Keratinocyte (primary cell): ENCODE measurements at regions not wholly inside any gene's neighbourhood (a gene's known extent, or its start where the extent isn't known, plus 50 kb on each side); places are given as distances from the start of the nearest gene placed in this dataset.

Experiments
- DNase-seq: peaks from one replicate; pipeline ENCODE4 v3.0.0-alpha.2; 2011; ENCODE audit warnings: low read depth, missing footprints, low spot score
- FAIRE-seq: peaks from 2 replicates; lab custom pipeline; 2011; peaks lifted over from hg19 to GRCh38; lab: Jason Lieb, UNC
- H2AFZ ChIP-seq: 2 replicates; pipeline ENCODE4 v1.6.0; 2012; ENCODE audit warnings: low read length, control low read depth, inconsistent platforms; ENCODE audit not compliant: control insufficient read depth
- H3K27ac ChIP-seq: 2 replicates; pipeline ENCODE4 v1.5.1; 2011; ENCODE audit warnings: low read length; ENCODE audit not compliant: control insufficient read depth, insufficient read depth
- H3K27me3 ChIP-seq: 3 replicates; pipeline ENCODE4 v1.6.0; 2011; ENCODE audit warnings: low read length; ENCODE audit not compliant: control insufficient read depth, insufficient read depth; ENCODE audit errors: extremely low read depth
- H3K36me3 ChIP-seq, 2 experiments: 2 replicates in 1 of 2; 3 replicates in 1 of 2; pipeline ENCODE4 v1.5.1; 2011; ENCODE audit warnings: low read length in 2 of 2, mild to moderate bottlenecking in 1 of 2; ENCODE audit not compliant: control insufficient read depth in 2 of 2, insufficient read depth in 2 of 2; ENCODE audit errors: extremely low read depth in 1 of 2
- H3K4me1 ChIP-seq: 3 replicates; pipeline ENCODE4 v1.5.1; 2011; ENCODE audit warnings: low read length; ENCODE audit not compliant: control insufficient read depth, insufficient read depth; ENCODE audit errors: extremely low read depth
- H3K4me2 ChIP-seq: 3 replicates; pipeline ENCODE4 v1.6.0; 2011; ENCODE audit warnings: low read depth, low read length; ENCODE audit not compliant: control insufficient read depth, insufficient read depth; ENCODE audit errors: extremely low read depth
- H3K4me3 ChIP-seq, 3 experiments: fragments of 200-600 bp in 1 of 3; sonication (generic) in 1 of 3; 2 replicates in 2 of 3; 3 replicates in 1 of 3; pipeline ENCODE4 v1.5.1; 2011 to 2016; ENCODE audit warnings: low read length in 3 of 3, mild to moderate bottlenecking in 3 of 3, control low read depth in 2 of 3, inconsistent platforms in 1 of 3, low read depth in 1 of 3, mixed read lengths in 1 of 3, mixed run types in 1 of 3, moderate library complexity in 1 of 3; ENCODE audit not compliant: control insufficient read depth in 2 of 3, insufficient read depth in 2 of 3; ENCODE audit errors: extremely low read depth in 1 of 3
- H3K79me2 ChIP-seq: 2 replicates; pipeline ENCODE4 v1.6.0; 2012; ENCODE audit warnings: low read length; ENCODE audit not compliant: control insufficient read depth, insufficient read depth
- H3K9ac ChIP-seq: 3 replicates; pipeline ENCODE4 v1.6.0; 2011; ENCODE audit warnings: low read length; ENCODE audit not compliant: control insufficient read depth, insufficient read depth; ENCODE audit errors: extremely low read depth
- H3K9me1 ChIP-seq: 3 replicates; pipeline ENCODE4 v1.6.0; 2011; ENCODE audit warnings: low read length; ENCODE audit not compliant: control insufficient read depth, insufficient read depth; ENCODE audit errors: extremely low read depth
- H3K9me3 ChIP-seq: 2 replicates; pipeline ENCODE4 v1.5.1; 2012; ENCODE audit warnings: low read depth, low read length; ENCODE audit not compliant: control insufficient read depth
- H4K20me1 ChIP-seq: 3 replicates; pipeline ENCODE4 v1.6.0; 2011; ENCODE audit warnings: low read length; ENCODE audit not compliant: control insufficient read depth, insufficient read depth; ENCODE audit errors: extremely low read depth
- EZH2 ChIP-seq: IDR thresholded peaks from one replicate; pipeline ENCODE4 v1.6.1; 2012; ENCODE audit warnings: inconsistent platforms, mild to moderate bottlenecking, low read length, moderate library complexity
- dilution Hi-C: fragments of 300-500 bp; cut with MboI; formaldehyde crosslinking; loops from one replicate; pipeline ENCODE4 v1.7.0; 2020; ENCODE audit warnings: low sequenced_read_pairs; ENCODE audit not compliant: extremely low pct_ligation_motif_present
- TF ChIP-seq, protein P1 (sequence below), 3 experiments: IDR thresholded peaks in 1 of 3; conservative IDR thresholded peaks in 1 of 3; optimal IDR thresholded peaks in 1 of 3; 2 replicates in 2 of 3; 3 replicates in 1 of 3; pipeline versions ENCODE3 to v1.5.1; 2011; ENCODE audit warnings: low read length in 3 of 3, mild to moderate bottlenecking in 3 of 3, moderate library complexity in 2 of 3, control low read depth in 1 of 3, inconsistent platforms in 1 of 3; ENCODE audit not compliant: insufficient read depth in 2 of 3; ENCODE audit errors: extremely low read depth in 1 of 3

DNA sequence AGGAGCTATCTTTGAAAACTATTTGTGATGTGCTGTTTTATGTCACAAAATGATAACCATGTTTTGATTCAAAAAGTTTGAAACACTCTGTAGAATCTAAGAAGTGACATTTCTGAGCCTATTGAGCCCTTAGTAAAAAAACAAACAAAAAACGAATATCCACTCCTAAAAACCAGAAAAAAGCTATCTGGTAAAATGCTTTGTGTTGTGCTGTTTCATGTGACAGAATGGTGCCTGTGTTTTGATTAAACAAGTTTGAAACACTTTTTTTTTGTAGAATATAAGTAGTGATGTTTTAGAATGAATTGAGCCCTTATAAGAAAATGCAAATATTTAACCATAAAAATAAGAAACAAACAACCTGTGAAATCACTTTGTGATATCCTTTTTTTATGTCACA is 105.2 kb upstream of the VPREB1 start:
- H3K36me3 ChIP-seq = no peaks in the 10 kb centered on the region
- H3K27ac ChIP-seq = no peak overlapping the region
- dilution Hi-C loops = no loop called here
- no peak overlapping the region for H3K9ac ChIP-seq
- no peak overlapping the region for H3K4me3 ChIP-seq
- H3K4me1 ChIP-seq = peaks cover 5% of the 10 kb centered on the region
- H3K9me3 ChIP-seq = no peaks in the 10 kb centered on the region
- no peaks in the 10 kb centered on the region for H3K9me1 ChIP-seq
- H2AFZ ChIP-seq = no peak overlapping the region
- no peaks in the 10 kb centered on the region for H3K27me3 ChIP-seq
- TF ChIP-seq, protein P1, sequence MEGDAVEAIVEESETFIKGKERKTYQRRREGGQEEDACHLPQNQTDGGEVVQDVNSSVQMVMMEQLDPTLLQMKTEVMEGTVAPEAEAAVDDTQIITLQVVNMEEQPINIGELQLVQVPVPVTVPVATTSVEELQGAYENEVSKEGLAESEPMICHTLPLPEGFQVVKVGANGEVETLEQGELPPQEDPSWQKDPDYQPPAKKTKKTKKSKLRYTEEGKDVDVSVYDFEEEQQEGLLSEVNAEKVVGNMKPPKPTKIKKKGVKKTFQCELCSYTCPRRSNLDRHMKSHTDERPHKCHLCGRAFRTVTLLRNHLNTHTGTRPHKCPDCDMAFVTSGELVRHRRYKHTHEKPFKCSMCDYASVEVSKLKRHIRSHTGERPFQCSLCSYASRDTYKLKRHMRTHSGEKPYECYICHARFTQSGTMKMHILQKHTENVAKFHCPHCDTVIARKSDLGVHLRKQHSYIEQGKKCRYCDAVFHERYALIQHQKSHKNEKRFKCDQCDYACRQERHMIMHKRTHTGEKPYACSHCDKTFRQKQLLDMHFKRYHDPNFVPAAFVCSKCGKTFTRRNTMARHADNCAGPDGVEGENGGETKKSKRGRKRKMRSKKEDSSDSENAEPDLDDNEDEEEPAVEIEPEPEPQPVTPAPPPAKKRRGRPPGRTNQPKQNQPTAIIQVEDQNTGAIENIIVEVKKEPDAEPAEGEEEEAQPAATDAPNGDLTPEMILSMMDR (optimal IDR thresholded peaks at IDR 0.05 in 1 of 3, IDR thresholded peaks at IDR 0.05 in 1 of 3, conservative IDR thresholded peaks at IDR 0.05 in 1 of 3; ENCODE audit: extremely low read depth in 1 of 3, insufficient read depth in 2 of 3, low read length in 3 of 3) = no peak
- no peak for TF ChIP-seq EZH2
- H3K4me2 ChIP-seq = no peak overlapping the region
- no peaks in the 10 kb centered on the region for H3K79me2 ChIP-seq
- no peaks in the 10 kb centered on the region for H4K20me1 ChIP-seq
- no peak for DNase-seq
- FAIRE-seq = no peak

- no peak overlapping the region for H3K27ac ChIP-seq
- H4K20me1 ChIP-seq = no peaks in the 10 kb centered on the region
- no peaks in the 10 kb centered on the region for H3K36me3 ChIP-seq
- dilution Hi-C loops = no loop called here
- H2AFZ ChIP-seq = no peak overlapping the region
- H3K4me2 ChIP-seq = no peak overlapping the region
- H3K4me1 ChIP-seq = peaks cover 5% of the 10 kb centered on the region
- no peaks in the 10 kb centered on the region for H3K9me1 ChIP-seq
- FAIRE-seq (no peak), DNase-seq (no peak)
- H3K4me3 ChIP-seq = no peak overlapping the region
- H3K79me2 ChIP-seq = no peaks in the 10 kb centered on the region
- no peak for TF ChIP-seq EZH2
- TF ChIP-seq, protein P1 (optimal IDR thresholded peaks at IDR 0.05 in 1 of 3, IDR thresholded peaks at IDR 0.05 in 1 of 3, conservative IDR thresholded peaks at IDR 0.05 in 1 of 3; ENCODE audit: extremely low read depth in 1 of 3, insufficient read depth in 2 of 3, low read length in 3 of 3) = no peak
- H3K9ac ChIP-seq = no peak overlapping the region
- no peaks in the 10 kb centered on the region for H3K27me3 ChIP-seq
- no peaks in the 10 kb centered on the region for H3K9me3 ChIP-seq
Observed at GRCh38 chr22:22138915-22139314, 105.7 kb upstream of the VPREB1 start.
